A673 (cell line): ENCODE measurements at regions not wholly inside any gene's neighbourhood (a gene's known extent, or its start where the extent isn't known, plus 50 kb on each side); places are given as distances from the start of the nearest gene placed in this dataset.

Source experiments
- BruUV-seq: library from RNA; stranded (reverse); fragments of 400-500 nt; replicated peaks from 2 replicates; lab custom pipeline; 2021; lab: Mats Ljungman, UMichigan
- CTCF ChIA-PET: fragments of 300-600 bp; sonication (Branson Sonifier 250); formaldehyde crosslinking; loops from one replicate; lab custom pipeline; 2022; ENCODE audit warnings: antibody characterized with exemption; lab: Charles Lee
- POLR2A ChIA-PET: fragments of 300-600 bp; sonication (Branson Sonifier 250); formaldehyde crosslinking; loops from one replicate; lab custom pipeline; 2022; ENCODE audit warnings: antibody characterized with exemption; ENCODE audit not compliant: low non-redundant PET; lab: Charles Lee
- DNase-seq: peaks from one replicate; pipeline ENCODE4 v3.0.0-alpha.2; 2015; ENCODE audit warnings: low spot score
- H3K27ac ChIP-seq: fragments of 200-600 bp; sonication (generic); 2 replicates; pipeline ENCODE4 v1.5.1; 2016; ENCODE audit warnings: mixed run types, low read depth, mild to moderate bottlenecking, mixed read lengths, antibody characterized with exemption, low read length; ENCODE audit not compliant: poor library complexity, severe bottlenecking
- H3K27me3 ChIP-seq: fragments of 200-600 bp; sonication (generic); replicated peaks from 2 replicates; pipeline ENCODE4 v1.6.1; 2017; ENCODE audit warnings: mixed run types, low read depth, mild to moderate bottlenecking, mixed read lengths, antibody characterized with exemption, low read length; ENCODE audit not compliant: insufficient read depth, poor library complexity
- H3K36me3 ChIP-seq: fragments of 200-600 bp; sonication (generic); 2 replicates; pipeline ENCODE4 v1.6.1; 2016; ENCODE audit warnings: mixed run types, mild to moderate bottlenecking, mixed read lengths, antibody characterized with exemption, low read length; ENCODE audit not compliant: insufficient read depth, poor library complexity, severe bottlenecking
- H3K4me1 ChIP-seq: fragments of 200-600 bp; sonication (generic); 2 replicates; pipeline ENCODE4 v1.6.1; 2017; ENCODE audit warnings: mixed run types, mild to moderate bottlenecking, mixed read lengths, antibody characterized with exemption, low read length; ENCODE audit not compliant: insufficient read depth, poor library complexity, severe bottlenecking
- H3K4me3 ChIP-seq: fragments of 200-600 bp; sonication (generic); 2 replicates; pipeline ENCODE4 v1.5.1; 2016; ENCODE audit warnings: low read depth, mixed run types, mild to moderate bottlenecking, mixed read lengths, low read length; ENCODE audit not compliant: poor library complexity, severe bottlenecking
- H3K9me3 ChIP-seq: fragments of 200-600 bp; sonication (generic); 2 replicates; pipeline ENCODE4 v1.6.1; 2016; ENCODE audit warnings: mixed run types, low read depth, mild to moderate bottlenecking, mixed read lengths, antibody characterized with exemption, low read length; ENCODE audit not compliant: poor library complexity, severe bottlenecking
- EZH2 ChIP-seq: fragments of 200-600 bp; sonication (generic); IDR thresholded peaks from 2 replicates; pipeline ENCODE4 v1.6.1; 2017; ENCODE audit warnings: borderline replicate concordance, low read depth, mild to moderate bottlenecking, mixed read lengths, antibody characterized with exemption, low read length; ENCODE audit not compliant: poor library complexity, severe bottlenecking
- intact Hi-C: fragments of 100-400 bp; cut with micrococcal nuclease; formaldehyde crosslinking; loops from one replicate; pipeline ENCODE4 v1.10.0; 2022; ENCODE audit not compliant: unreplicated experiment
- TF ChIP-seq, protein P1 (sequence below): fragments of 300-800, 200-600 bp; sonication (generic); conservative IDR thresholded peaks from 2 replicates; pipeline ENCODE4 v1.5.1; 2017; ENCODE audit warnings: low read depth, mild to moderate bottlenecking, antibody characterized with exemption, low read length, moderate library complexity, mixed read lengths

DNA sequence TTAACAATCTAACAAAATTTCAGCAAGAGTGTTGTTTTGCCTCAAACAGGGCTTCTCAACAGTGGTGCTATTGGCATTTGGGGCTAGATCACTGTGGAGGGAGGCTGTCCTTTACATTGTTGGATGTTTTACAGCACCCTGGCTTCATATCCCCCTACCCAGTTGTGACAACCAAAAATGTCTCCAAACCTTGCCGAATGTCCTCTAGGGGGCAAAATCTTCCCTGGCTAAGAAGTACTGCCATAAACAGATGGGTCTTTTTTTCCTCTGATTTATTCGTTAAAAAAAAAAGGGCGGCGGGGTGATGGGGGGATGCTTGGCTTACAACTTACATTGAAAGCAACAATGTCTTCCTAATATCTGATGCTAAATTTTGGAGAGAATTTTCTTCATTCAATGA is 207.6 kb upstream of the CCDC150 start:
- BruUV-seq = no TSS peak
- POLR2A ChIA-PET = no interaction called here
- Histone ChIP-seq H3K36me3 (no peaks in the 10 kb centered on the region), H3K27ac (no peak overlapping the region), H3K27me3 (no peaks in the 10 kb centered on the region), H3K4me1 (no peaks in the 10 kb centered on the region), H3K4me3 (no peak overlapping the region), H3K9me3 (no peaks in the 10 kb centered on the region)
- CTCF ChIA-PET = no interaction called here
- intact Hi-C loops = no loop called here
- TF ChIP-seq EZH2 = no peak
- TF ChIP-seq, protein P1, sequence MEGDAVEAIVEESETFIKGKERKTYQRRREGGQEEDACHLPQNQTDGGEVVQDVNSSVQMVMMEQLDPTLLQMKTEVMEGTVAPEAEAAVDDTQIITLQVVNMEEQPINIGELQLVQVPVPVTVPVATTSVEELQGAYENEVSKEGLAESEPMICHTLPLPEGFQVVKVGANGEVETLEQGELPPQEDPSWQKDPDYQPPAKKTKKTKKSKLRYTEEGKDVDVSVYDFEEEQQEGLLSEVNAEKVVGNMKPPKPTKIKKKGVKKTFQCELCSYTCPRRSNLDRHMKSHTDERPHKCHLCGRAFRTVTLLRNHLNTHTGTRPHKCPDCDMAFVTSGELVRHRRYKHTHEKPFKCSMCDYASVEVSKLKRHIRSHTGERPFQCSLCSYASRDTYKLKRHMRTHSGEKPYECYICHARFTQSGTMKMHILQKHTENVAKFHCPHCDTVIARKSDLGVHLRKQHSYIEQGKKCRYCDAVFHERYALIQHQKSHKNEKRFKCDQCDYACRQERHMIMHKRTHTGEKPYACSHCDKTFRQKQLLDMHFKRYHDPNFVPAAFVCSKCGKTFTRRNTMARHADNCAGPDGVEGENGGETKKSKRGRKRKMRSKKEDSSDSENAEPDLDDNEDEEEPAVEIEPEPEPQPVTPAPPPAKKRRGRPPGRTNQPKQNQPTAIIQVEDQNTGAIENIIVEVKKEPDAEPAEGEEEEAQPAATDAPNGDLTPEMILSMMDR = peak; percentile 65
- peak; percentile 59 for DNase-seq

DNA sequence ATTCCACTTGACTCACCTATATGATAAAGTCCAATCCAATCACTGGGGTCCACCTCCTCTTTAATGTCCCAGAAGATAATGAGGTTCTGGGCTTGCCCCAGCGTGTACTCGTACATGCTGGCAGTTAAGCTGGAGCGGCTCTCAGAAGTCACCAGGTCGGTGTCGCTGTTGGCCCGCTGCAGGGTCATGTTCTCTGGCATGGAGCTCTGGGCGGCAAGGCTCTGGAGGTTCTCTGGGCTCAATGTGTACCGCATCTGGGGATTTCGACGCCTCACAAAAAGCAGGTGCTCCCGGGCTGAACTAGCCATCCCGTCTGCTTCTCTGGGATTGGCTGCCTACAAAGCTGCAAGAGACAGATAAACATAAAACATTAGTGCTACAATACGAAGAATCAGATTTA is 206.4 kb upstream of the CCDC150 start:
- no peak overlapping the region for H3K27ac ChIP-seq
- intact Hi-C loops = no loop called here
- H3K36me3 ChIP-seq = no peaks in the 10 kb centered on the region
- H3K27me3 ChIP-seq = no peaks in the 10 kb centered on the region
- no peak for DNase-seq
- TF ChIP-seq, protein P1 = no peak
- no peak for TF ChIP-seq EZH2
- H3K9me3 ChIP-seq = no peaks in the 10 kb centered on the region
- POLR2A ChIA-PET = no interaction called here
- CTCF ChIA-PET = no interaction called here
- no peaks in the 10 kb centered on the region for H3K4me1 ChIP-seq
- H3K4me3 ChIP-seq = no peak overlapping the region
- BruUV-seq = no TSS peak

DNA sequence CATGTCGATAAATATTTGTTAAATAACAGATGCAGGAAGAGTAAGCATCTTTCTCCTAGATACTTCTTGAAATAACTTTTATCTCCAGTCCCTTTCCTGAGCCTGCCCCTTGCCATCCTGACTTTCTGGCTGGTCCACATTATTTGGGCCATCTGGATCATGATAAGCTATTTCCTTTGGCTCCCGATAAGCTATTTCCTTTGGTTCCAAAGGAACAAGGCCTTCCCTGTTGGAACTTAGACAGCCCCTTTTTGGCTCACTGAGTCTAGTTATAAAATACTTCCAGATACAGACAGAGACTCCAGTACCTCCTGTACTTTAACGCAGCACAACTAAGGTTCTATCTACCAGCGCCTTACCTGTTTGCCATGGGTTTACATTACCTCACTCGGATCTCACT is 205.3 kb upstream of the CCDC150 start:
- Histone ChIP-seq H3K27me3 (no peaks in the 10 kb centered on the region), H3K9me3 (no peaks in the 10 kb centered on the region), H3K4me1 (no peaks in the 10 kb centered on the region), H3K27ac (no peak overlapping the region), H3K36me3 (no peaks in the 10 kb centered on the region), H3K4me3 (no peak overlapping the region)
- POLR2A ChIA-PET = interaction anchor here (0.7 kb wide), 1 partner anchor 31 kb away, joined by 4 read pairs; no protein-coding TSS in a partner anchor
- CTCF ChIA-PET = no interaction called here
- intact Hi-C loops = no loop called here
- DNase-seq = no peak
- TF ChIP-seq, protein P1 = no peak
- no peak for TF ChIP-seq EZH2
- no TSS peak for BruUV-seq
